ENCODE measurements at regions not wholly inside any gene's neighbourhood (a gene's known extent, or its start where the extent isn't known, plus 50 kb on each side); places are given as distances from the start of the nearest gene placed in this dataset.

- Mint-ChIP-seq H3K27me3 (no peaks in the 10 kb centered on the region), H3K4me3 (no peak overlapping the region), H3K4me1 (no peaks in the 10 kb centered on the region), H3K36me3 (no peaks in the 10 kb centered on the region), H3K27ac (no peak overlapping the region), H3K9me3 (no peaks in the 10 kb centered on the region)
Observed at GRCh38 chr18:69239849-69240674, 160.6 kb upstream of the DOK6 start.

- Mint-ChIP-seq H3K9me3 (no peaks in the 10 kb centered on the region), H3K27ac (no peak overlapping the region), H3K4me3 (no peak overlapping the region), H3K27me3 (no peaks in the 10 kb centered on the region), H3K4me1 (no peaks in the 10 kb centered on the region), H3K36me3 (no peaks in the 10 kb centered on the region)
Observed at GRCh38 chr18:69246027-69246426, 154.7 kb upstream of the DOK6 start.

- Mint-ChIP-seq H3K36me3 (no peaks in the 10 kb centered on the region), H3K4me1 (no peaks in the 10 kb centered on the region)
Observed at GRCh38 chr18:69250305-69251151, 150.2 kb upstream of the DOK6 start.

GRCh38 chr18:69257861-69258458, 142.7 kb upstream of the DOK6 start:
- Mint-ChIP-seq H3K27me3 (no peaks in the 10 kb centered on the region), H3K36me3 (no peaks in the 10 kb centered on the region), H3K4me1 (no peaks in the 10 kb centered on the region), H3K4me3 (no peak overlapping the region), H3K9me3 (peaks cover 0 to 7% (median 5%) of the 10 kb centered on the region in 3 donors), H3K27ac (no peak overlapping the region)

More at GRCh38 chr18:69250305-69251151, 150.2 kb upstream of the DOK6 start:
- H3K27ac Mint-ChIP-seq = no peak overlapping the region
- no peak overlapping the region for H3K4me3 Mint-ChIP-seq
- peaks cover 0 to 2% (median 0%) of the 10 kb centered on the region in 3 donors for H3K9me3 Mint-ChIP-seq
- no peaks in the 10 kb centered on the region for H3K27me3 Mint-ChIP-seq

- no peak overlapping the region for H3K4me3 Mint-ChIP-seq
- H3K36me3 Mint-ChIP-seq = no peaks in the 10 kb centered on the region
- H3K27me3 Mint-ChIP-seq = no peaks in the 10 kb centered on the region
- H3K27ac Mint-ChIP-seq = no peak overlapping the region
- H3K9me3 Mint-ChIP-seq = peaks cover 0 to 7% (median 5%) of the 10 kb centered on the region in 3 donors
- H3K4me1 Mint-ChIP-seq = no peaks in the 10 kb centered on the region
Observed at GRCh38 chr18:69259282-69259681, 141.4 kb upstream of the DOK6 start.

GRCh38 chr18:69261406-69261805, 139.3 kb upstream of the DOK6 start:
- Mint-ChIP-seq H3K27me3 (no peaks in the 10 kb centered on the region), H3K9me3 (peaks cover 5 to 9% (median 5%) of the 10 kb centered on the region in 3 donors), H3K4me1 (no peaks in the 10 kb centered on the region), H3K36me3 (no peaks in the 10 kb centered on the region), H3K4me3 (no peak overlapping the region), H3K27ac (no peak overlapping the region)

- no peaks in the 10 kb centered on the region for H3K27me3 Mint-ChIP-seq
- H3K9me3 Mint-ChIP-seq = peaks cover 4 to 13% (median 12%) of the 10 kb centered on the region in 3 donors
- no peak overlapping the region for H3K4me3 Mint-ChIP-seq
- no peaks in the 10 kb centered on the region for H3K4me1 Mint-ChIP-seq
- no peak overlapping the region for H3K27ac Mint-ChIP-seq
- no peaks in the 10 kb centered on the region for H3K36me3 Mint-ChIP-seq
Observed at GRCh38 chr18:69265656-69266055, 135.0 kb upstream of the DOK6 start.

GRCh38 chr18:69267895-69268294, 132.8 kb upstream of the DOK6 start:
- no peaks in the 10 kb centered on the region for H3K36me3 Mint-ChIP-seq
- no peak overlapping the region for H3K27ac Mint-ChIP-seq
- peaks cover 4 to 17% (median 11%) of the 10 kb centered on the region in 3 donors for H3K9me3 Mint-ChIP-seq
- H3K27me3 Mint-ChIP-seq = no peaks in the 10 kb centered on the region
- H3K4me3 Mint-ChIP-seq = no peak overlapping the region
- no peaks in the 10 kb centered on the region for H3K4me1 Mint-ChIP-seq

- Mint-ChIP-seq H3K27ac (no peak overlapping the region), H3K36me3 (no peaks in the 10 kb centered on the region), H3K4me1 (peaks cover 0 to 1% (median 0%) of the 10 kb centered on the region in 3 donors), H3K9me3 (peaks cover 0 to 5% (median 2%) of the 10 kb centered on the region in 3 donors), H3K27me3 (no peaks in the 10 kb centered on the region), H3K4me3 (no peak overlapping the region)
Observed at GRCh38 chr18:69282371-69282770, 118.3 kb upstream of the DOK6 start.

- Mint-ChIP-seq H3K27me3 (no peaks in the 10 kb centered on the region), H3K27ac (no peak overlapping the region), H3K9me3 (peaks cover 0 to 3% (median 2%) of the 10 kb centered on the region in 3 donors), H3K36me3 (no peaks in the 10 kb centered on the region), H3K4me1 (peaks cover 0 to 2% (median 0%) of the 10 kb centered on the region in 3 donors), H3K4me3 (no peak overlapping the region)
Observed at GRCh38 chr18:69291044-69291443, 109.6 kb upstream of the DOK6 start.

- Mint-ChIP-seq H3K27me3 (no peaks in the 10 kb centered on the region), H3K4me3 (no peak overlapping the region), H3K36me3 (no peaks in the 10 kb centered on the region), H3K9me3 (peaks cover 0 to 5% (median 2%) of the 10 kb centered on the region in 3 donors), H3K27ac (no peak overlapping the region), H3K4me1 (peaks cover 0 to 2% (median 0%) of the 10 kb centered on the region in 3 donors)
Observed at GRCh38 chr18:69291755-69292154, 108.9 kb upstream of the DOK6 start.

GRCh38 chr18:69300185-69300584, 100.5 kb upstream of the DOK6 start:
- no peak overlapping the region for H3K27ac Mint-ChIP-seq
- H3K4me1 Mint-ChIP-seq = no peaks in the 10 kb centered on the region
- peaks cover 6 to 15% (median 9%) of the 10 kb centered on the region in 3 donors for H3K9me3 Mint-ChIP-seq
- H3K27me3 Mint-ChIP-seq = no peaks in the 10 kb centered on the region
- no peaks in the 10 kb centered on the region for H3K36me3 Mint-ChIP-seq
- H3K4me3 Mint-ChIP-seq = no peak overlapping the region

- H3K27ac Mint-ChIP-seq = no peak overlapping the region
- peaks cover 0 to 5% (median 3%) of the 10 kb centered on the region in 3 donors for H3K9me3 Mint-ChIP-seq
- no peaks in the 10 kb centered on the region for H3K36me3 Mint-ChIP-seq
- no peaks in the 10 kb centered on the region for H3K4me1 Mint-ChIP-seq
- no peak overlapping the region for H3K4me3 Mint-ChIP-seq
- H3K27me3 Mint-ChIP-seq = no peaks in the 10 kb centered on the region
Observed at GRCh38 chr18:69308619-69309018, 92.1 kb upstream of the DOK6 start.

- H3K4me3 Mint-ChIP-seq = no peak overlapping the region
- no peaks in the 10 kb centered on the region for H3K27me3 Mint-ChIP-seq
- H3K9me3 Mint-ChIP-seq = peaks cover 0 to 16% (median 3%) of the 10 kb centered on the region in 3 donors
- no peak overlapping the region for H3K27ac Mint-ChIP-seq
- H3K4me1 Mint-ChIP-seq = no peaks in the 10 kb centered on the region
- no peaks in the 10 kb centered on the region for H3K36me3 Mint-ChIP-seq
Observed at GRCh38 chr18:69326094-69326493, 74.6 kb upstream of the DOK6 start.

- Mint-ChIP-seq H3K27me3 (no peaks in the 10 kb centered on the region), H3K36me3 (no peaks in the 10 kb centered on the region), H3K27ac (no peak overlapping the region), H3K4me1 (no peaks in the 10 kb centered on the region), H3K9me3 (peaks cover 0 to 16% (median 3%) of the 10 kb centered on the region in 3 donors), H3K4me3 (no peak overlapping the region)
Observed at GRCh38 chr18:69328086-69328485, 72.6 kb upstream of the DOK6 start.

Data from IgD-negative memory B cell (primary cell).